Stimulated activated naive CD4-positive, alpha-beta T cell (primary cell): ENCODE measurements at regions not wholly inside any gene's neighbourhood (a gene's known extent, or its start where the extent isn't known, plus 50 kb on each side); places are given as distances from the start of the nearest gene placed in this dataset.
"Not testable (repeated sequence)": the region's sequence is repeated elsewhere in the genome, so short reads cannot be mapped to it uniquely, and the experiment has no call there.

Experiments
- DNase-seq, 6 experiments: peaks; one replicate each; lab custom pipeline; 2025; lab: John Stamatoyannopoulos, UW

GRCh38 chr4:106869551-106869950 lies 166.6 kb downstream of the DKK2 start:
- no peak for DNase-seq

GRCh38 chr4:106868381-106869035 lies 167.6 kb downstream of the DKK2 start:
- no peak for DNase-seq

- no peak for DNase-seq
These were observed 171.9 kb downstream of the DKK2 start for GRCh38 chr4:106864231-106864630.

GRCh38 chr4:106854569-106855351 lies 181.4 kb downstream of the DKK2 start:
- DNase-seq: no peak

GRCh38 chr4:106852426-106852825 lies 183.7 kb downstream of the DKK2 start:
- DNase-seq: no peak

GRCh38 chr4:106851726-106852125 lies 184.4 kb downstream of the DKK2 start:
- no peak for DNase-seq

GRCh38 chr4:106850691-106851090 lies 185.4 kb downstream of the DKK2 start:
- DNase-seq: no peak

GRCh38 chr4:106835919-106836318 lies 200.2 kb downstream of the DKK2 start:
- DNase-seq: no peak

- no peak for DNase-seq
These were observed 205.2 kb downstream of the DKK2 start for GRCh38 chr4:106830879-106831278.

GRCh38 chr4:106818764-106819163 lies 217.3 kb downstream of the DKK2 start:
- DNase-seq: no peak

- DNase-seq: no peak
These were observed 219.6 kb downstream of the DKK2 start for GRCh38 chr4:106816496-106816895.

GRCh38 chr4:106810122-106810521 lies 226.0 kb downstream of the DKK2 start:
- no peak for DNase-seq

- no peak for DNase-seq
These were observed 227.0 kb downstream of the DKK2 start for GRCh38 chr4:106809076-106809475.

GRCh38 chr4:106806158-106806797 lies 229.8 kb downstream of the DKK2 start:
- no peak for DNase-seq

- no peak for DNase-seq
These were observed 233.0 kb downstream of the DKK2 start for GRCh38 chr4:106803083-106803482.

GRCh38 chr4:106801386-106801785 lies 234.7 kb downstream of the DKK2 start:
- no peak for DNase-seq

GRCh38 chr4:106796876-106797275 lies 239.2 kb downstream of the DKK2 start:
- DNase-seq: no peak

GRCh38 chr4:106795326-106795725 lies 240.8 kb downstream of the DKK2 start:
- DNase-seq: no peak

GRCh38 chr4:106793933-106794332 lies 242.2 kb downstream of the DKK2 start:
- no peak for DNase-seq

- DNase-seq: no peak
These were observed 260.5 kb downstream of the DKK2 start for GRCh38 chr4:106775636-106776035.

GRCh38 chr4:106774055-106774454 lies 262.1 kb downstream of the DKK2 start:
- not testable (repeated sequence) for DNase-seq

GRCh38 chr4:106773076-106773905 lies 262.8 kb downstream of the DKK2 start:
- no peak for DNase-seq
